ENCODE measurements at regions not wholly inside any gene's neighbourhood (a gene's known extent, or its start where the extent isn't known, plus 50 kb on each side); places are given as distances from the start of the nearest gene placed in this dataset.

DNA sequence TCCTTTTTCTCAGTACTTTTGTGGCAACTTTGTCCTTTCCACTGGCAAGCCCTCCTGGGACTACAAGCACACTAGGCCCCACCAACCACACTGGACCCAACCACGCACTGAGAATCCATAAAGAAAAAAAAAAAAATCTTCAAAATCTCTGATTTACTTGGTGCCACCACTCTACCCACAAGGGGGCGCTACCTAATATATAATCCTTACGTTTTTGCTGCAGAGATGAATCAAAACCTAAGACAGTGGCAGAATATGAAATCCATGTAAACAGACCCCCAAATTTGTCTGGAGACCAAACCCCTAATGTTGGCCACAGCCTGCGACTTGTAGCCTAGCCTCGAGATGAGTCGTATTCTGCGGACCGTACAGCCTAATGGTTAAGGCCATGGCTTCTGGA lies 63.5 kb upstream of the ARHGAP36 start:
- H3K4me1 ChIP-seq = no peaks in the 10 kb centered on the region
- no peaks in the 10 kb centered on the region for H3K9me3 ChIP-seq
- intact Hi-C loops (cut with DNase I; ENCODE audit: low total_unique reads) = no loop called here
- no peaks in the 10 kb centered on the region for H3K27me3 ChIP-seq
- DNase-seq = no peak
- TF ChIP-seq, protein P1, sequence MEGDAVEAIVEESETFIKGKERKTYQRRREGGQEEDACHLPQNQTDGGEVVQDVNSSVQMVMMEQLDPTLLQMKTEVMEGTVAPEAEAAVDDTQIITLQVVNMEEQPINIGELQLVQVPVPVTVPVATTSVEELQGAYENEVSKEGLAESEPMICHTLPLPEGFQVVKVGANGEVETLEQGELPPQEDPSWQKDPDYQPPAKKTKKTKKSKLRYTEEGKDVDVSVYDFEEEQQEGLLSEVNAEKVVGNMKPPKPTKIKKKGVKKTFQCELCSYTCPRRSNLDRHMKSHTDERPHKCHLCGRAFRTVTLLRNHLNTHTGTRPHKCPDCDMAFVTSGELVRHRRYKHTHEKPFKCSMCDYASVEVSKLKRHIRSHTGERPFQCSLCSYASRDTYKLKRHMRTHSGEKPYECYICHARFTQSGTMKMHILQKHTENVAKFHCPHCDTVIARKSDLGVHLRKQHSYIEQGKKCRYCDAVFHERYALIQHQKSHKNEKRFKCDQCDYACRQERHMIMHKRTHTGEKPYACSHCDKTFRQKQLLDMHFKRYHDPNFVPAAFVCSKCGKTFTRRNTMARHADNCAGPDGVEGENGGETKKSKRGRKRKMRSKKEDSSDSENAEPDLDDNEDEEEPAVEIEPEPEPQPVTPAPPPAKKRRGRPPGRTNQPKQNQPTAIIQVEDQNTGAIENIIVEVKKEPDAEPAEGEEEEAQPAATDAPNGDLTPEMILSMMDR (IDR thresholded peaks at IDR 0.05) = no peak
- H3K4me3 ChIP-seq = no peak overlapping the region
- no peaks in the 10 kb centered on the region for H3K36me3 ChIP-seq
- H3K27ac ChIP-seq = no peak overlapping the region

GRCh38 chrX:130995439-130995838 lies 62.7 kb upstream of the ARHGAP36 start:
- Histone ChIP-seq H3K4me1 (no peaks in the 10 kb centered on the region), H3K4me3 (no peak overlapping the region), H3K27me3 (no peaks in the 10 kb centered on the region), H3K36me3 (no peaks in the 10 kb centered on the region), H3K27ac (no peak overlapping the region), H3K9me3 (no peaks in the 10 kb centered on the region)
- TF ChIP-seq, protein P1 (IDR thresholded peaks at IDR 0.05) = no peak
- DNase-seq = no peak
- intact Hi-C loops (cut with DNase I; ENCODE audit: low total_unique reads) = no loop called here

GRCh38 chrX:130997314-130997713 lies 60.8 kb upstream of the ARHGAP36 start:
- Histone ChIP-seq H3K4me1 (no peaks in the 10 kb centered on the region), H3K27me3 (no peaks in the 10 kb centered on the region), H3K4me3 (no peak overlapping the region), H3K36me3 (no peaks in the 10 kb centered on the region), H3K9me3 (no peaks in the 10 kb centered on the region), H3K27ac (no peak overlapping the region)
- no peak for DNase-seq
- TF ChIP-seq, protein P1 (IDR thresholded peaks at IDR 0.05) = no peak
- intact Hi-C loops (cut with DNase I; ENCODE audit: low total_unique reads) = no loop called here

- Histone ChIP-seq H3K36me3 (no peaks in the 10 kb centered on the region), H3K4me3 (no peak overlapping the region), H3K4me1 (no peaks in the 10 kb centered on the region), H3K27me3 (no peaks in the 10 kb centered on the region), H3K27ac (no peak overlapping the region), H3K9me3 (no peaks in the 10 kb centered on the region)
- TF ChIP-seq, protein P1 (IDR thresholded peaks at IDR 0.05) = no peak
- no peak for DNase-seq
- intact Hi-C loops (cut with DNase I; ENCODE audit: low total_unique reads) = no loop called here
Measured at GRCh38 chrX:130999360-130999759, 58.8 kb upstream of the ARHGAP36 start.

All from tibial artery (tissue), 4 donors.